ENCODE measurements at regions not wholly inside any gene's neighbourhood (a gene's known extent, or its start where the extent isn't known, plus 50 kb on each side); places are given as distances from the start of the nearest gene placed in this dataset. TPM values are rescaled to one million over a fixed set of nuclear protein-coding genes. Genes with fewer than 3 reads are reported as not detected.

- CTCF ChIA-PET (ENCODE audit: low intra/inter-chr PET ratio), result no interaction called here
- no peak for FAIRE-seq
Measured at GRCh38 chr1:64417803-64418202, 52.1 kb upstream of the CACHD1 start.

More at GRCh38 chr1:64417803-64418202, 52.1 kb upstream of the CACHD1 start:
- intact Hi-C loops (cut with micrococcal nuclease) (no loop called here), in situ Hi-C loops (cut with MboI) (no loop called here)
- Histone ChIP-seq H3K9ac (ENCODE audit: insufficient read depth in 1 of 2, low read depth in 2 of 2, low read length in 2 of 2) (no peak overlapping the region), H2AFZ (ENCODE audit: low read depth, low read length) (no peak overlapping the region), H3K27me3 (ENCODE audit: control insufficient read depth in 2 of 2, insufficient read depth in 2 of 2, low read length in 2 of 2) (no peaks in the 10 kb centered on the region), H3K4me3 (no peak overlapping the region), H3K27ac (ENCODE audit: extremely low read depth, low read depth, low read length) (no peak overlapping the region), H4K20me1 (replicated peaks; ENCODE audit: control insufficient read depth, insufficient read depth, low read length) (no peaks in the 10 kb centered on the region), H3K36me3 (ENCODE audit: control insufficient read depth, insufficient read depth, low read length) (no peaks in the 10 kb centered on the region), H3K79me2 (ENCODE audit: control insufficient read depth, insufficient read depth, low read length) (no peaks in the 10 kb centered on the region), H3K9me3 (replicated peaks; ENCODE audit: control insufficient read depth, insufficient read depth, low read depth, low read length) (no peaks in the 10 kb centered on the region), H3K9me1 (ENCODE audit: control insufficient read depth, insufficient read depth, low read length) (no peaks in the 10 kb centered on the region), H3K4me1 (replicated peaks in 1 of 2; ENCODE audit: control insufficient read depth in 2 of 2, insufficient read depth in 2 of 2, low read length in 2 of 2) (no peaks in the 10 kb centered on the region), H3K4me2 (ENCODE audit: insufficient read depth, low read length) (no peak overlapping the region)
- ATAC-seq, result no peak
- no TSS peak for BruUV-seq (replicated peaks)
- DNase-seq (ENCODE audit: extremely low read depth in 1 of 4, low spot score in 3 of 4), result no peak
- POLR2A ChIA-PET, result no interaction called here
- TF ChIP-seq ELF1 (tag; IDR thresholded peaks at IDR 0.05) (no peak), YY1 (IDR thresholded peaks at IDR 0.05; ENCODE audit: borderline replicate concordance in 1 of 3, control insufficient read depth in 1 of 3, extremely low read depth in 1 of 3, insufficient read depth in 3 of 3, insufficient read length in 1 of 3, insufficient replicate concordance in 2 of 3, low read depth in 1 of 3, low read length in 2 of 3) (no peak), KDM1A (IDR thresholded peaks at IDR 0.05) (no peak), SMARCE1 (IDR thresholded peaks at IDR 0.05) (no peak), MAFF (IDR thresholded peaks at IDR 0.05; ENCODE audit: low read length) (no peak), DNMT1 (IDR thresholded peaks at IDR 0.05) (no peak), NFIX (CRISPR knock-in tag; IDR thresholded peaks at IDR 0.05; ENCODE audit: low read depth) (no peak), ZNF232 (CRISPR knock-in tag; IDR thresholded peaks at IDR 0.05) (no peak), EZH2 (IDR thresholded peaks at IDR 0.05; ENCODE audit: borderline replicate concordance, low read depth, low read length) (no peak), SFPQ (IDR thresholded peaks at IDR 0.05; ENCODE audit: low read depth, low read length) (no peak), CHD1 (IDR thresholded peaks at IDR 0.05; ENCODE audit: low read length) (no peak), TEAD4 (IDR thresholded peaks at IDR 0.05; ENCODE audit: low read length) (no peak), TEAD4 (CRISPR knock-in tag; IDR thresholded peaks at IDR 0.05; ENCODE audit: borderline replicate concordance) (no peak)
- 3% methylated on average over 3 of the region's 3 CpGs for WGBS (ENCODE audit: insufficient coverage, low coverage, missing lambda C conversion rate)

Small RNA genes lying in the stretch of these regions (small RNA-seq; reads per million reads assigned to genes)
- not detected for gene RNU7-62P

All from K562 (cell line).